Neural crest cell (in vitro differentiated cells): ENCODE measurements at regions not wholly inside any gene's neighbourhood (a gene's known extent, or its start where the extent isn't known, plus 50 kb on each side); places are given as distances from the start of the nearest gene placed in this dataset.

Source experiments
- DNase-seq: peaks from one replicate; pipeline ENCODE4 v3.0.0; 2021; ENCODE audit warnings: low read depth, mixed read lengths, low spot score
- H3K27ac Mint-ChIP-seq: one replicate; pipeline ENCODE4 v1.8.0; 2021; ENCODE audit warnings: mild to moderate bottlenecking, mixed read lengths; ENCODE audit not compliant: unreplicated experiment
- H3K27me3 Mint-ChIP-seq: 2 replicates; pipeline ENCODE4 v1.8.0; 2021; ENCODE audit warnings: low read depth, mild to moderate bottlenecking, mixed read lengths
- H3K36me3 Mint-ChIP-seq: 2 replicates; pipeline ENCODE4 v1.8.0; 2021; ENCODE audit warnings: low read depth, mild to moderate bottlenecking, mixed read lengths
- H3K4me1 Mint-ChIP-seq: 2 replicates; pipeline ENCODE4 v1.8.0; 2021; ENCODE audit warnings: mixed read lengths
- H3K4me3 Mint-ChIP-seq: one replicate; pipeline ENCODE4 v1.8.0; 2021; ENCODE audit warnings: mild to moderate bottlenecking, mixed read lengths
- H3K9me3 Mint-ChIP-seq: 2 replicates; pipeline ENCODE4 v1.8.0; 2021; ENCODE audit warnings: mixed read lengths
- CTCF ChIP-seq: fragments of 200-600 bp; sonication (generic); conservative IDR thresholded peaks from 2 replicates; pipeline ENCODE4 v1.5.0; 2021; ENCODE audit warnings: antibody characterized with exemption, mild to moderate bottlenecking

GRCh38 chr1:200253774-200254495 lies 155.9 kb downstream of the ZNF281 start:
- TF ChIP-seq CTCF, result no peak
- no peak overlapping the region for H3K27ac Mint-ChIP-seq

GRCh38 chr1:200252531-200252930 lies 157.3 kb downstream of the ZNF281 start:
- Mint-ChIP-seq H3K36me3 (no peaks in the 10 kb centered on the region), H3K4me1 (peaks cover 13% of the 10 kb centered on the region), H3K9me3 (no peaks in the 10 kb centered on the region), H3K27me3 (no peaks in the 10 kb centered on the region), H3K4me3 (no peak overlapping the region), H3K27ac (no peak overlapping the region)
- DNase-seq, result no peak
- TF ChIP-seq CTCF, result no peak

More at GRCh38 chr1:200253774-200254495, 155.9 kb downstream of the ZNF281 start:
- DNase-seq, result no peak
- H3K4me3 Mint-ChIP-seq, result no peak overlapping the region
- H3K4me1 Mint-ChIP-seq, result peaks cover 4% of the 10 kb centered on the region
- H3K27me3 Mint-ChIP-seq, result no peaks in the 10 kb centered on the region
- H3K36me3 Mint-ChIP-seq, result no peaks in the 10 kb centered on the region
- H3K9me3 Mint-ChIP-seq, result no peaks in the 10 kb centered on the region

- H3K27me3 Mint-ChIP-seq, result no peaks in the 10 kb centered on the region
- no peaks in the 10 kb centered on the region for H3K9me3 Mint-ChIP-seq
- H3K4me3 Mint-ChIP-seq, result no peak overlapping the region
- no peak for TF ChIP-seq CTCF
- no peaks in the 10 kb centered on the region for H3K36me3 Mint-ChIP-seq
- H3K4me1 Mint-ChIP-seq, result peaks cover 22% of the 10 kb centered on the region
- no peak overlapping the region for H3K27ac Mint-ChIP-seq
- no peak for DNase-seq
Observed at GRCh38 chr1:200250469-200250868, 159.4 kb downstream of the ZNF281 start.

GRCh38 chr1:200248541-200248940 lies 161.3 kb downstream of the ZNF281 start:
- no peak overlapping the region for H3K4me3 Mint-ChIP-seq
- TF ChIP-seq CTCF, result no peak
- no peaks in the 10 kb centered on the region for H3K27me3 Mint-ChIP-seq
- no peaks in the 10 kb centered on the region for H3K36me3 Mint-ChIP-seq
- no peak for DNase-seq
- H3K27ac Mint-ChIP-seq, result no peak overlapping the region
- H3K4me1 Mint-ChIP-seq, result peaks cover 29% of the 10 kb centered on the region
- H3K9me3 Mint-ChIP-seq, result no peaks in the 10 kb centered on the region

- Mint-ChIP-seq H3K4me3 (no peak overlapping the region), H3K27me3 (no peaks in the 10 kb centered on the region), H3K4me1 (peaks cover 37% of the 10 kb centered on the region), H3K36me3 (no peaks in the 10 kb centered on the region), H3K27ac (no peak overlapping the region), H3K9me3 (no peaks in the 10 kb centered on the region)
- DNase-seq, result no peak
- no peak for TF ChIP-seq CTCF
Observed at GRCh38 chr1:200247518-200247917, 162.3 kb downstream of the ZNF281 start.
